LNCAP (cell line): ENCODE measurements at regions not wholly inside any gene's neighbourhood (a gene's known extent, or its start where the extent isn't known, plus 50 kb on each side); places are given as distances from the start of the nearest gene placed in this dataset.

Source experiments
- TF ChIP-seq, protein P1 (sequence below): fragments of 450-650 bp; IDR thresholded peaks from 2 replicates; pipeline ENCODE4 v1.5.1; 2017; ENCODE audit warnings: mild to moderate bottlenecking

- TF ChIP-seq, protein P1, sequence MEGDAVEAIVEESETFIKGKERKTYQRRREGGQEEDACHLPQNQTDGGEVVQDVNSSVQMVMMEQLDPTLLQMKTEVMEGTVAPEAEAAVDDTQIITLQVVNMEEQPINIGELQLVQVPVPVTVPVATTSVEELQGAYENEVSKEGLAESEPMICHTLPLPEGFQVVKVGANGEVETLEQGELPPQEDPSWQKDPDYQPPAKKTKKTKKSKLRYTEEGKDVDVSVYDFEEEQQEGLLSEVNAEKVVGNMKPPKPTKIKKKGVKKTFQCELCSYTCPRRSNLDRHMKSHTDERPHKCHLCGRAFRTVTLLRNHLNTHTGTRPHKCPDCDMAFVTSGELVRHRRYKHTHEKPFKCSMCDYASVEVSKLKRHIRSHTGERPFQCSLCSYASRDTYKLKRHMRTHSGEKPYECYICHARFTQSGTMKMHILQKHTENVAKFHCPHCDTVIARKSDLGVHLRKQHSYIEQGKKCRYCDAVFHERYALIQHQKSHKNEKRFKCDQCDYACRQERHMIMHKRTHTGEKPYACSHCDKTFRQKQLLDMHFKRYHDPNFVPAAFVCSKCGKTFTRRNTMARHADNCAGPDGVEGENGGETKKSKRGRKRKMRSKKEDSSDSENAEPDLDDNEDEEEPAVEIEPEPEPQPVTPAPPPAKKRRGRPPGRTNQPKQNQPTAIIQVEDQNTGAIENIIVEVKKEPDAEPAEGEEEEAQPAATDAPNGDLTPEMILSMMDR: no peak
Observed at GRCh38 chr3:181521831-181522230, 189.9 kb upstream of the SOX2 start.

- TF ChIP-seq, protein P1: no peak
Observed at GRCh38 chr3:181518222-181518621, 193.5 kb upstream of the SOX2 start.

DNA sequence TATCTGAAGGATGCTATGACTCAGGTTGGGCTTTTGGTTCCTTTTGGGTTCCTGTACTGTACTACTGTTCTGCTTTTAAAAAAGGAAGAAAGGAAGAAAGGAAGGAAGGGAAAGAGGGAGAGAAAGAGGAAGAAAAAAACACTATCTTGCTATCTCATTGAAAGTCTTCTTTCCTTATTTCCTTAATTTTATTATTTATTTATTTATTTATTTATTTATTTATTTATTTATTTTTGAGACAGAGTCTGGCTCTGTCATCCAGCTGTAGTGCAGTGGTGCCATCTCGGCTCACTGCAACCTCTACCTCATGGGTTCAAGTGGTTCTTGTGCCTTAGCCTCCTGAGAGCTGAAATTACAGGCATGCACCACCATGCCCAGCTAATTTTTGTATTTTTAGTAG is 198.9 kb upstream of the SOX2 start:
- TF ChIP-seq, protein P1: no peak

GRCh38 chr3:181510500-181510899 is 201.2 kb upstream of the SOX2 start:
- TF ChIP-seq, protein P1: no peak

DNA sequence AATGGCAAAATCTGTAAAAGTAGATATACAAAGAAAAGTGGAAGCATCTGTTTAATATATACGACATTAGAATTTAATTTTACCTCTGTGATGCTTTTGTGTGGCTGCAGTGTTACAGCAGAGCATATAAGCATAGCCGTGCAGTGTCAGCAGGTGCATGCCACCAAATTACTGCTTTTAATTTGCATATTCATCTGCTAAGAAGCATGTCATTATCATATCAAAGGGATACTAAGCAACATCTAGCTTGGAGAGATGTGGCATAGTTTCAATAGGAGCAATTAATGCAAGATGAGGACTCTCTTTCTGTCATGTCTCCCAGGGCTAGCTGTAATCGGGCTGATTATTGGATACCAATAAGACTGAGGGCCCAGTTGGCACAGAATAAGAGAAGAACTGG is 214.4 kb upstream of the SOX2 start:
- TF ChIP-seq, protein P1: no peak

- TF ChIP-seq, protein P1: no peak
Observed at GRCh38 chr3:181493423-181493822, 218.3 kb upstream of the SOX2 start.

DNA sequence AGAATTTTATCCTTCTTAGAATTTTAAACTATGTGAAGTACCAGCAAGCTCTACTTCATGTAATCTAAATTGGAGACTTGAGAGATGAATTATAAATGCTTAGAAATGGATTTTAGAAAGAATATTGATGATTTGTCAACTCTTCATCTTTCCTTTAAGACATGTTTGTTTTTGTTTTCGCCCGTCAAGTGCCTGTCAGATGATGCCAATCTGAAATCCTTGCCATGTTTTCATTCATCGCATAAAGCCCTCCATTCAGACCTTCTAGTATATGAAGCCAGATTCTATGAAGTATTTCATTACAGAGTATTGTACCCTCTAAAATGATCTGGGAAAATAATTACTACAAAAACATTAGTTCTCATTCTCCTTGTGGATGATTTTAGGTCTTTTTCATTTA is 223.2 kb upstream of the SOX2 start:
- TF ChIP-seq, protein P1: no peak

- TF ChIP-seq, protein P1: no peak
Observed at GRCh38 chr3:181487236-181487978, 224.3 kb upstream of the SOX2 start.
